Left ventricle myocardium inferior (tissue), 1 donor: ENCODE measurements at regions not wholly inside any gene's neighbourhood (a gene's known extent, or its start where the extent isn't known, plus 50 kb on each side); places are given as distances from the start of the nearest gene placed in this dataset.
"Not testable (repeated sequence)": the region's sequence is repeated elsewhere in the genome, so short reads cannot be mapped to it uniquely, and the experiment has no call there.

Experiments
- DNase-seq: peaks from one replicate; pipeline ENCODE4 v3.0.0-alpha.2; 2020
- H3K27ac ChIP-seq: fragments of 200-600 bp; replicated peaks from 2 replicates; pipeline ENCODE4 v1.8.0; 2021
- H3K27me3 ChIP-seq: fragments of 200-600 bp; 2 replicates; pipeline ENCODE4 v1.8.0; 2021; ENCODE audit warnings: low read depth
- H3K36me3 ChIP-seq: fragments of 200-600 bp; 2 replicates; pipeline ENCODE4 v1.8.0; 2021
- H3K4me1 ChIP-seq: fragments of 200-600 bp; 2 replicates; pipeline ENCODE4 v1.8.0; 2021
- H3K4me3 ChIP-seq: fragments of 200-600 bp; 2 replicates; pipeline ENCODE4 v1.8.0; 2021; ENCODE audit warnings: mild to moderate bottlenecking, moderate library complexity
- H3K9me3 ChIP-seq: fragments of 200-600 bp; replicated peaks from 2 replicates; pipeline ENCODE4 v1.8.0; 2021
- intact Hi-C: fragments of 100-400 bp; cut with micrococcal nuclease; formaldehyde crosslinking; loops from one replicate; pipeline ENCODE4 v1.11.0; 2022
- TF ChIP-seq, protein P1 (sequence below): fragments of 200-600 bp; IDR thresholded peaks from 2 replicates; pipeline ENCODE4 v1.8.0; 2021; ENCODE audit warnings: antibody characterized with exemption, mild to moderate bottlenecking, borderline replicate concordance
- donor health status: DM: no; HTN: yes; CAD: no; lungs with severe emphysema.

GRCh38 chr18:1438967-1439366, 534.3 kb downstream of the ADCYAP1 start:
- no peak overlapping the region for H3K4me3 ChIP-seq
- H3K27ac ChIP-seq, result no peak overlapping the region
- H3K4me1 ChIP-seq, result no peaks in the 10 kb centered on the region
- no peaks in the 10 kb centered on the region for H3K27me3 ChIP-seq
- no peaks in the 10 kb centered on the region for H3K36me3 ChIP-seq
- TF ChIP-seq, protein P1, sequence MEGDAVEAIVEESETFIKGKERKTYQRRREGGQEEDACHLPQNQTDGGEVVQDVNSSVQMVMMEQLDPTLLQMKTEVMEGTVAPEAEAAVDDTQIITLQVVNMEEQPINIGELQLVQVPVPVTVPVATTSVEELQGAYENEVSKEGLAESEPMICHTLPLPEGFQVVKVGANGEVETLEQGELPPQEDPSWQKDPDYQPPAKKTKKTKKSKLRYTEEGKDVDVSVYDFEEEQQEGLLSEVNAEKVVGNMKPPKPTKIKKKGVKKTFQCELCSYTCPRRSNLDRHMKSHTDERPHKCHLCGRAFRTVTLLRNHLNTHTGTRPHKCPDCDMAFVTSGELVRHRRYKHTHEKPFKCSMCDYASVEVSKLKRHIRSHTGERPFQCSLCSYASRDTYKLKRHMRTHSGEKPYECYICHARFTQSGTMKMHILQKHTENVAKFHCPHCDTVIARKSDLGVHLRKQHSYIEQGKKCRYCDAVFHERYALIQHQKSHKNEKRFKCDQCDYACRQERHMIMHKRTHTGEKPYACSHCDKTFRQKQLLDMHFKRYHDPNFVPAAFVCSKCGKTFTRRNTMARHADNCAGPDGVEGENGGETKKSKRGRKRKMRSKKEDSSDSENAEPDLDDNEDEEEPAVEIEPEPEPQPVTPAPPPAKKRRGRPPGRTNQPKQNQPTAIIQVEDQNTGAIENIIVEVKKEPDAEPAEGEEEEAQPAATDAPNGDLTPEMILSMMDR, result no peak
- no peaks in the 10 kb centered on the region for H3K9me3 ChIP-seq
- intact Hi-C loops, result no loop called here
- no peak for DNase-seq

DNA sequence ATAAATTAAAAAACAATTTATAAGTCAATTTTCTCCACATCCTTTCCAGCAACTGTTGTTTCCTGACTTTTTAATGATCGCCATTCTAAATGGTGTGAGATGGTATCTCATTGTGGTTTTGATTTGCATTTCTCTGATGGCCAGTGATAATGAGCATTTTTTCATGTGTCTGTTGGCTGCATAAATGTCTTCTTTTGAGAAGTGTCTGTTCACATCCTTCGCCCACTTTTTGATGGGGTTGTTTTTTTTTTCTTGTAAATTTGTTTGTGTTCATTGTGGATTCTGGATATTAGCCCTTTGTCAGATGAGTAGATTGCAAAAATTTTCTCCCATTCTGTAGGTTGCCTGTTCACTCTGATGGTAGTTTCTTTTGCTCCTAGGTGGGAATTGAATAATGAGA, 539.4 kb downstream of the ADCYAP1 start:
- H3K27ac ChIP-seq, H3K4me1 ChIP-seq, H3K4me3 ChIP-seq, intact Hi-C loops, H3K27me3 ChIP-seq, H3K36me3 ChIP-seq, H3K9me3 ChIP-seq, DNase-seq: not testable (repeated sequence)

DNA sequence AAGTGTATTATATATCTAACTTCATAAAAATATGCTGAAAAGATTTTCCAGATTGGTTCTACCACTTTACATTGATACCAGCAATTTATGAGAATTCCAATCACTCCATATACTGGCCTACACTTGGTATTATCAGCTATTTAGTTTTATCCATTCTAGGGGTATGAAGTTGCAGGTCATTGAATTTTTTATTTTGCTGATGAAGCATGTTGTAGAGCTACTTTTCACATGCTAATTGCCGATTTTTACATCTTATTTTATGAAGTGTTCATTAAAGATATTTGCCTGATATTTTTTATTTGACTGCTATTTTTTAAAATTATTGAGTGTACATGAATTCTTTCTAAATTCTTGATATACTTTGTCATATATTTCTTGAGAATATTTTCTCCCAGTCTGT, 542.1 kb downstream of the ADCYAP1 start:
- Histone ChIP-seq H3K36me3 (no peaks in the 10 kb centered on the region), H3K9me3 (no peaks in the 10 kb centered on the region), H3K4me3 (no peak overlapping the region), H3K4me1 (no peaks in the 10 kb centered on the region), H3K27ac (no peak overlapping the region), H3K27me3 (no peaks in the 10 kb centered on the region)
- TF ChIP-seq, protein P1, result no peak
- no peak for DNase-seq
- intact Hi-C loops, result no loop called here

GRCh38 chr18:1452821-1453220, 548.1 kb downstream of the ADCYAP1 start:
- Histone ChIP-seq H3K36me3 (no peaks in the 10 kb centered on the region), H3K9me3 (peaks cover 37% of the 10 kb centered on the region), H3K4me1 (no peaks in the 10 kb centered on the region), H3K27ac (no peak overlapping the region), H3K27me3 (no peaks in the 10 kb centered on the region), H3K4me3 (no peak overlapping the region)
- TF ChIP-seq, protein P1, result no peak
- DNase-seq, result no peak
- intact Hi-C loops, result no loop called here

DNA sequence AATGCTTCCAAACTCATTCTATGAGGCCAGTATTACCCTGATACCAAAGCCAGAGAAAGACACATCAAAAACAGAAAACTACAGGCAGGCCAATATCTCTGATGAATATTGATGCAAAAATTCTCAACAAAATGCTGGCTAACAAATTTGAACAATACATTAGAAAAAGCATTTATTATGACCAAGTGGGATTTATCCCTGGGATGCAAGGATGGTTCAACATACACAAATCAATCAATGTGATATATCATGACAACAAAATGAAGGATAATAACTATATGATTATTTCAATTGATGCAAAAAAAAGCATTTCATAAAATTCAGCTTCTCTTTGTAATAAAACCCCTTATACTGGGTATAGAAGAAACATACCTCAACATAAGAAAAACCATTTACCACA, 550.9 kb downstream of the ADCYAP1 start:
- Histone ChIP-seq H3K9me3 (peaks cover 51% of the 10 kb centered on the region), H3K4me1 (no peaks in the 10 kb centered on the region), H3K4me3 (no peak overlapping the region), H3K27me3 (no peaks in the 10 kb centered on the region), H3K27ac (no peak overlapping the region), H3K36me3 (no peaks in the 10 kb centered on the region)
- intact Hi-C loops, result no loop called here
- DNase-seq, result no peak
- TF ChIP-seq, protein P1, result no peak

DNA sequence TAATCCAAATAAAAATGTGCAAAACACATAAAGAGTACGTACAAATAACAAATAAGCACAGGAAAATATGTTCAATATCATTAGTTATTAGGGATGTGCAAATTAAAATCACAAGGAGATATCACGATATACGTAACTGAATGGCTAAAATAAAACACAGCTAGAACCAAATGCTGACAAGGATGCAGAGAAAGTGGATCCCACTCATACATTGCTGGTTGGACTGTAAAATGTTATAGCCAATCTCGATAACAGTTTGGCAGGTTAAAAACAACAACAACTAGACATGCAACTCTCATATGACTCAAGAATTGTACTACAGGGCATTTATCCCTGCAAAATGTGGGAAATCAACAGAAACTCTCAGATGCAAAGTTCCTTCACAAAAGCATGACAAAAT, 553.9 kb downstream of the ADCYAP1 start:
- intact Hi-C loops, result no loop called here
- H3K27me3 ChIP-seq, result no peaks in the 10 kb centered on the region

More for the DNA sequence above, 553.9 kb downstream of the ADCYAP1 start:
- no peak for DNase-seq
- Histone ChIP-seq H3K36me3 (no peaks in the 10 kb centered on the region), H3K4me1 (no peaks in the 10 kb centered on the region), H3K4me3 (no peak overlapping the region), H3K27ac (no peak overlapping the region), H3K9me3 (peaks cover 35% of the 10 kb centered on the region)
- TF ChIP-seq, protein P1, result no peak
